ENCODE measurements at regions not wholly inside any gene's neighbourhood (a gene's known extent, or its start where the extent isn't known, plus 50 kb on each side); places are given as distances from the start of the nearest gene placed in this dataset.

DNA sequence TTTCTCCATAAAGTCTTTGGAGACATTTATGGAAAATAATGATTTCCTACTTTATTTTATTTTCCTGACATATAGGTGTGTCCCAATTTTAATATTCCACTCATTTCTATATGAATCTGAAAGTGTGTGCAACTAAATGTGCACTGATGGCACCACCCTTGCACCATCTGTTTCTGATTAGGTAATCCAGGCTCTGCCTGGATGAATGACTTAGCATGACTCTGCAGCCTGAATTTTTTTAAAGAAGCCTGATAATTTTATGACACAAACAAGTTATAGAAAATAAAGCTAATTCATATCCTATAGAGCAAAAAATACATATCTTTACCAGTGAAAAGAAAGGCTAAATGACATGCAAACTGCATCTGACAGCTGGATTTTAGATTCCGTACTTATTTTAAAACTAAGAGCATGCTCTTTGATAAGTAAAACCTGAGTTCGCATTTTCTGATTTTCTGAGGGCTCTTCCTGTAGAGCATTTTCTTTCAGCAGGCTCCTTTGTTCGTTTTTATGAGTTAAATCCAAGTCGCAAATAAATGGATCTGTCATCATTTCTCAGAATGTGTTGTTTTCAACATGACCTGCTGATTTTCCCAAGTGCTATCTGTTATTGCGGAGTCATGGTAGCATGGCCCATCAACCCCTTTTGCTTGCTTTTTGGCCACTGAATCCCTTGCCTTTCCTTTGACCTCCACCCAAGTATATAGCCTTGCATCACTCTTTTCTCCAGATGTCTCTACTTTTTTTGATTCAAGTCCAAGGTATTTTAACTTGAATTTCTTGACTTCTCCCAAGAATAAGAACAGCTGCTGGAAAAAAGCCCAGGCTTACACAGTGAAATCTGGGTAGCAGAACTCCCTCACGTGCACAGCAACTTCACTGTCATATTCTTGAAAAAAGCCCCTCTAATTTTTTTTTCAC lies 52.8 kb upstream of the LYPLAL1 start:
- Mint-ChIP-seq H3K4me1 (no peaks in the 10 kb centered on the region), H3K4me3 (no peak overlapping the region), H3K27ac (no peak overlapping the region), H3K27me3 (ENCODE audit: insufficient read depth) (no peaks in the 10 kb centered on the region), H3K36me3 (ENCODE audit: low read depth) (no peaks in the 10 kb centered on the region), H3K9me3 (peaks cover 2% of the 10 kb centered on the region)
- H3K4me1 ChIP-seq (ENCODE audit: control insufficient read depth, insufficient read depth, low read length), result no peaks in the 10 kb centered on the region
- H3K27me3 ChIP-seq (ENCODE audit: control insufficient read depth, insufficient read depth, low read length, poor library complexity, severe bottlenecking), result no peaks in the 10 kb centered on the region
- TF ChIP-seq, protein P1, sequence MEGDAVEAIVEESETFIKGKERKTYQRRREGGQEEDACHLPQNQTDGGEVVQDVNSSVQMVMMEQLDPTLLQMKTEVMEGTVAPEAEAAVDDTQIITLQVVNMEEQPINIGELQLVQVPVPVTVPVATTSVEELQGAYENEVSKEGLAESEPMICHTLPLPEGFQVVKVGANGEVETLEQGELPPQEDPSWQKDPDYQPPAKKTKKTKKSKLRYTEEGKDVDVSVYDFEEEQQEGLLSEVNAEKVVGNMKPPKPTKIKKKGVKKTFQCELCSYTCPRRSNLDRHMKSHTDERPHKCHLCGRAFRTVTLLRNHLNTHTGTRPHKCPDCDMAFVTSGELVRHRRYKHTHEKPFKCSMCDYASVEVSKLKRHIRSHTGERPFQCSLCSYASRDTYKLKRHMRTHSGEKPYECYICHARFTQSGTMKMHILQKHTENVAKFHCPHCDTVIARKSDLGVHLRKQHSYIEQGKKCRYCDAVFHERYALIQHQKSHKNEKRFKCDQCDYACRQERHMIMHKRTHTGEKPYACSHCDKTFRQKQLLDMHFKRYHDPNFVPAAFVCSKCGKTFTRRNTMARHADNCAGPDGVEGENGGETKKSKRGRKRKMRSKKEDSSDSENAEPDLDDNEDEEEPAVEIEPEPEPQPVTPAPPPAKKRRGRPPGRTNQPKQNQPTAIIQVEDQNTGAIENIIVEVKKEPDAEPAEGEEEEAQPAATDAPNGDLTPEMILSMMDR (conservative IDR thresholded peaks at IDR 0.05), result no peak
- H3K4me3 ChIP-seq (ENCODE audit: low read length), result no peak overlapping the region
- 93% methylated on average over 5 to 6 of the region's 6 CpGs for WGBS, 2 experiments (ENCODE audit: insufficient coverage in 1 of 2, insufficient read length in 1 of 2)
- no peak for DNase-seq
- no peaks in the 10 kb centered on the region for H3K9me3 ChIP-seq (ENCODE audit: control insufficient read depth, low read length)
- H3K36me3 ChIP-seq (ENCODE audit: control insufficient read depth, insufficient read depth, low read length), result no peaks in the 10 kb centered on the region
- no peak overlapping the region for H3K9ac ChIP-seq (ENCODE audit: extremely low read depth, low read length, poor library complexity, severe bottlenecking)
- H3K27ac ChIP-seq (ENCODE audit: low read depth, low read length), result no peak overlapping the region

DNA sequence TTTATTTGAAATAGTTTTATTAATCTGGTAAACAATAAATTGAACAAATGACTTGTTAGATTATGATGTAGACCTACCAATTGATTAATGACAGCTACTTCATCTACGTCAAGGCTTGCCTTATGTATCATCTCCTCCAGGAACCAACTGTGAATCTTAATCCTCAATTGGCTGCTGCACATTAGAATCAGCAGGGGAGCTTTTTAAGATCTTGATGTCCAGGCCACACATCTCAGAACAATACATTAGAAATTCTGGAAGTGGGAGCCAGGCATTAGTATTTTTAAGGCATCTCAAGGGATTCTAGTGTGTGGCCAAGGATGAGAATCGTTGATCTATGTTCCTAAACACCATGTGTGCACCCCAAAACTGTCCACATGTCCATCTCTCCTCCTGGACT lies 52.0 kb upstream of the LYPLAL1 start:
- H3K4me3 Mint-ChIP-seq, result no peak overlapping the region
- no peaks in the 10 kb centered on the region for H3K27me3 Mint-ChIP-seq (ENCODE audit: insufficient read depth)
- Histone ChIP-seq H3K9ac (ENCODE audit: extremely low read depth, low read length, poor library complexity, severe bottlenecking) (no peak overlapping the region), H3K4me3 (ENCODE audit: low read length) (no peak overlapping the region), H3K27me3 (ENCODE audit: control insufficient read depth, insufficient read depth, low read length, poor library complexity, severe bottlenecking) (no peaks in the 10 kb centered on the region), H3K36me3 (ENCODE audit: control insufficient read depth, insufficient read depth, low read length) (no peaks in the 10 kb centered on the region), H3K4me1 (ENCODE audit: control insufficient read depth, insufficient read depth, low read length) (no peaks in the 10 kb centered on the region), H3K9me3 (ENCODE audit: control insufficient read depth, low read length) (no peaks in the 10 kb centered on the region), H3K27ac (ENCODE audit: low read depth, low read length) (no peak overlapping the region)
- H3K36me3 Mint-ChIP-seq (ENCODE audit: low read depth), result no peaks in the 10 kb centered on the region
- no peak overlapping the region for H3K27ac Mint-ChIP-seq
- TF ChIP-seq, protein P1 (conservative IDR thresholded peaks at IDR 0.05), result no peak
- H3K9me3 Mint-ChIP-seq, result no peaks in the 10 kb centered on the region
- WGBS, 2 experiments (ENCODE audit: insufficient coverage in 1 of 2, insufficient read length in 1 of 2), result 93 to 100% methylated on average over 1 to 2 of the region's 2 CpGs
- no peak for DNase-seq
- no peaks in the 10 kb centered on the region for H3K4me1 Mint-ChIP-seq

DNA sequence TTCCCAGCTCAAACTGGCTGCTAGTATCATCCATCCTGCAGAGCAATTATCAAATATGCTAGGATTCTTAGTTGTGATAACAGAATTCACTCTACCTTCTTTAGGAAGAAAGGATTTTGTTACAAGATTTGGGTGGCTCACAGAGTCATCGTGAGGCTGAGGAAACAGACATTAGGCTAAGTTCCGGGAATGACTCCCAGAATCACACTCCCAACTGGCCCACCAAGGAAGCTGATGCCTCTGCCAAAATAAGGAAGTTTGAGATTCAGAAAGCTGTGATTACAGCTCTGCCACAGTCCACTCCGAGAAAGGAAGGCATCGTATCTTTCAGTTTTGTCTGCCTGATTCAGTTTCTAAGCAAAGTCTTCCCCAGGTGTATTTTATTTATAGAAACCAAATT lies 50.6 kb upstream of the LYPLAL1 start:
- no peaks in the 10 kb centered on the region for H3K9me3 ChIP-seq (ENCODE audit: control insufficient read depth, low read length)
- TF ChIP-seq, protein P1 (conservative IDR thresholded peaks at IDR 0.05), result no peak
- no peaks in the 10 kb centered on the region for H3K27me3 ChIP-seq (ENCODE audit: control insufficient read depth, insufficient read depth, low read length, poor library complexity, severe bottlenecking)
- H3K36me3 ChIP-seq (ENCODE audit: control insufficient read depth, insufficient read depth, low read length), result no peaks in the 10 kb centered on the region
- Mint-ChIP-seq H3K9me3 (no peaks in the 10 kb centered on the region), H3K36me3 (ENCODE audit: low read depth) (no peaks in the 10 kb centered on the region), H3K4me1 (no peaks in the 10 kb centered on the region), H3K4me3 (no peak overlapping the region), H3K27me3 (ENCODE audit: insufficient read depth) (no peaks in the 10 kb centered on the region), H3K27ac (no peak overlapping the region)
- no peak overlapping the region for H3K27ac ChIP-seq (ENCODE audit: low read depth, low read length)
- no peak for DNase-seq
- no peak overlapping the region for H3K9ac ChIP-seq (ENCODE audit: extremely low read depth, low read length, poor library complexity, severe bottlenecking)
- H3K4me1 ChIP-seq (ENCODE audit: control insufficient read depth, insufficient read depth, low read length), result no peaks in the 10 kb centered on the region
- H3K4me3 ChIP-seq (ENCODE audit: low read length), result no peak overlapping the region
- WGBS, 2 experiments (ENCODE audit: insufficient coverage in 1 of 2, insufficient read length in 1 of 2), result 91 to 93% methylated on average over 3 to 4 of the region's 4 CpGs

Measured in endodermal cell (in vitro differentiated cells).